NCI-H2029 treated with DMSO at 0.1 percent for 48 hours (cell line): ENCODE measurements at regions not wholly inside any gene's neighbourhood (a gene's known extent, or its start where the extent isn't known, plus 50 kb on each side); places are given as distances from the start of the nearest gene placed in this dataset.

Source experiments
- DNase-seq: peaks from one replicate; lab custom pipeline; 2025; lab: John Stamatoyannopoulos, UW

DNA sequence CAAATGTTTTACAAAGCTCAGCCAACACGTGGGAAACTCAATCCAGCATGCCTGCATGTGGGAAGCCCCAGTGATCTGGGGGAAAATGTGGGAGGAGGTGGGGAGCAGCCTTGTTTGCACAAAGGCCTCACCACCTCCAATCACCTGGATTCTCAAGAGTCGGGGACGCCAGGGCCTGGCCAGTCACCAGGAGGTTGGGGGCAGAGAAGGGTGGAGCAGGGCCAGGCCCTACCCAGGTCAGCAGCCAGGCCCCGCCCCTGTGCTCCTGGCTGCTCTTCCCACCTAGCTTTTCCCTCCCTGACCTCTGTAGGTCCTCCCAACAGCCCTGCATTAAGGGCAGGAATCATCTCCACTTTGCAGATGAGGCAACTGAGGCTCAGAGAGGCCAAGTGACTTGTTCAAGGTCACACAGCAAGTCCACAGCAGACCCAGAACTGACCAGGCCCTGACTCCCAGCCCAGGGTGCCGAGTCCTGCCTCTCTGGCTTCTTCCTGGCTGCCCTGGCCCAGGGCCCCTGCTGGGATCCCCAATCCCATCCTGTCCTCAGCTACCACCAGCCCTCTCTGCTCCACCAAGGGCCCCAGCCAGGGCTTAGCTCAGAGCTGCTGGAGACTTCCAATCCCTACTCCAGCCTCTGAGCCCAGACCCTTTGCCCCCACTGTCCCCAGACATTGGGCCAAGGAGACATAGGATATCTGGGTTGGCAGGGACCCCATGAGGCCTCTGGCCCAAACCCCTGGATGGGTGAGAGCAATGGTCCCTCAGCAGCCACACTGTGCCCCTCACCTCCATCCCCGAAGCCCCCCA is 508.6 kb downstream of the PTPRU start:
- DNase-seq, result no peak

GRCh38 chr1:29743931-29744330 is 507.6 kb downstream of the PTPRU start:
- DNase-seq, result no peak

DNA sequence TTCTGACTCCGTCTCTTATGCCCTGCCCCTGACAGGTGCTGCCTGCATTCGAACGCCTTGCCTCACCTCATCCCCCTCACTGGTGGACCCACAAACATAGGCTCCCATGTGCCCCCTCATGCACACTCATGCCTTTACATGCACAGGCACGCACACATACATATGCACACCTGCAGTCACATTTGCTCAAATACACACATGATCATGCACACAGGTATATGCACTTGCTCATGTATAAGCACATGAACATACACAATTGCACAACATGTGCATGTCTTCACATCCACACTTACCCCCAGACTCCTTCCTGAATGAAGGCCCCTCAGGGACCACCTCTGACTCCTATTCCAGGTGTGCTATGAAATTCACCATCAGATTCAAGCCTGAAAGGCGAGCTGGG is 506.9 kb downstream of the PTPRU start:
- no peak for DNase-seq

- DNase-seq, result no peak
Observed at GRCh38 chr1:29739176-29739575, 502.9 kb downstream of the PTPRU start.

GRCh38 chr1:29736582-29737188 is 500.4 kb downstream of the PTPRU start:
- no peak for DNase-seq

- no peak for DNase-seq
Observed at GRCh38 chr1:29732453-29732852, 496.1 kb downstream of the PTPRU start.

GRCh38 chr1:29730623-29731022 is 494.3 kb downstream of the PTPRU start:
- no peak for DNase-seq

GRCh38 chr1:29729281-29729680 is 493.0 kb downstream of the PTPRU start:
- DNase-seq, result no peak

GRCh38 chr1:29728703-29729102 is 492.4 kb downstream of the PTPRU start:
- no peak for DNase-seq

GRCh38 chr1:29725262-29725661 is 488.9 kb downstream of the PTPRU start:
- no peak for DNase-seq

GRCh38 chr1:29722598-29722997 is 486.3 kb downstream of the PTPRU start:
- DNase-seq, result no peak

GRCh38 chr1:29719253-29719652 is 482.9 kb downstream of the PTPRU start:
- DNase-seq, result no peak

DNA sequence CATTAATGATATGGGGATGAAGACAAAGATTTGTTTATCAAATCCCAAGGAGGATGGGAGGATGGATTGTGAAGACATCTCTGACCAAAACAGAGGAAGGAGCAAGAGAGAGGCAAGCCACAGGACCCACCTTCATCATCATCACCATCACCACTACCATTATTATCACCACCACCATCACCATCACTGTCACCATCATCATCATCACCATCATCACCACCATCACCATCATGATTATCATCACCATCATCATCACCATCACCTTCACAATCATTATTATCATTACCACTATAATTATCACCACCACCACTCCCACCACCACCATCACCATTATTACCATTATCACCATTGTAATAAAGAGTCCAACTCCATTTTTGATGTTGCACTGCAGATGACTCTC is 482.5 kb downstream of the PTPRU start:
- DNase-seq, result no peak

- DNase-seq, result no peak
Observed at GRCh38 chr1:29716306-29716705, 480.0 kb downstream of the PTPRU start.

DNA sequence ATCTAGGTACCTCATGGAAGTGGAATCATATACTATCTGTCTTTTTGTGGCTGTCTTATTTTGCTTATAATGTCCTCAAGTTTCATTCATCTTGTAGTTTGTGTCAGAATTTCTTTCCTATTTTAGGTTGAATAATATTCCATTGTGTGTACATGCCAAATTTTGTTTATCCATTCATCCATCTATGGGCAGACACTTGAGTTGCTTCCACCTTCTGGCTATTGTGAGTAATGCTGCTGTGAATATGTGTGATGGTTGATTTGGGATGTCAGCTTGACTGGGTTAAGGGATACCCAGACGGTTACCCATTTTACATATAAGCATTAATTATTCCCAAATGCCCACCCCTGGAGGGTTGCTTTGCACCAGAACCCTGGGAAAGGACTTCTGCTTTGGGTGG is 477.5 kb downstream of the PTPRU start:
- DNase-seq, result no peak

DNA sequence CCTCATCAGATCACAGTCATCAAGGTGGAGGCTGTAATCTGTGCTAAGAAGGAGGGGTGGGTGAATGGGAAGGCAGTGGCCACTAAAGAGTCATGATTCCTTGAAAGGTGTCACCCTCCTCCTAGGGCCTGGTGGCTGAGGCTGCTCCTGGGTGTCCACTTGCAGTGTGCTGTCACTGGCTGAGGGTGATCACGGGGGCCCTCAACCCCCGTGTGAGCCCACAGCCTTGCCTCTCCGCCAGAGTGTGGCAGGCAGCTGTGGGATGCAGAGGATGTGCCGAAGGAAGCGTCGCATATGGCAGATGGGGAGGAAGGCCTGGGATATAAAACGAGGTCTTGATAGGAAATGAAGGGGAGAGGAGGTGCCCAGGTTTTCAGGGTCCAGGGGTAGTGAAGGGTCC is 476.5 kb downstream of the PTPRU start:
- DNase-seq, result no peak

GRCh38 chr1:29712284-29712651 is 475.9 kb downstream of the PTPRU start:
- no peak for DNase-seq

DNA sequence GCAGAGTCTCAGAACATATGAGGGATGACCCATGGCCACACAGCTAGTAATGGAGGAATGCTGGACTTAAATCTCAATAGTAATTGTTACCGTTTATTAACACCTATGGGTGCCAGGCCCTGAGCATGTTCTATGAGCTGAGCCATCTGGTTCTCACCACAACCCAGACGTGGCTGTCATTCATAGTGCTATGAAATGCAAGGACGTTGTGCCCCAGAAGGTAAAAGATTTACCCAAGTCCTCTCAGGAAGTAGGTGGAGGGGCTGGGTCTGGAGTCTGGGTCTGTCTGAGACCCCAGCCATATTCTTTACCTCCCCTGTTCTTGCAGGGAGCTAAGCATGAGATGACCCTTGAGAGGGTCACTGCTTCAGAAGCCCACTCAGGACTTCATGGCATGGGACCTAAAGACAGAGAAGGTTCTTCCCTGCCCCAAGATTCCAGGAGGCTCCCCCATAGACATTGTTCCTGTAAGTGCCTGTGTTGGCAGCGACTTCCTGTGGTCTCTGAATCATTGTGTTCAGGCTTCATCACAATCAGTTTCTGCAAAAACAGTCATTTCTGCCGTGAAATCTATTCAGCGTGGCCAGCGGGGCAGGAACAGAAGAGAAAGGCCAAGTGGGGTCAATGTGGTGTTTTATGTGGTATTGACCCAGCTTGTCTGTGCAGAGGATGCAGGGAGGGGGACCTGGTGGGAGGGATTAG is 475.4 kb downstream of the PTPRU start:
- no peak for DNase-seq

- DNase-seq, result peak; percentile 44
Observed at GRCh38 chr1:29709704-29710280, 473.5 kb downstream of the PTPRU start.

DNA sequence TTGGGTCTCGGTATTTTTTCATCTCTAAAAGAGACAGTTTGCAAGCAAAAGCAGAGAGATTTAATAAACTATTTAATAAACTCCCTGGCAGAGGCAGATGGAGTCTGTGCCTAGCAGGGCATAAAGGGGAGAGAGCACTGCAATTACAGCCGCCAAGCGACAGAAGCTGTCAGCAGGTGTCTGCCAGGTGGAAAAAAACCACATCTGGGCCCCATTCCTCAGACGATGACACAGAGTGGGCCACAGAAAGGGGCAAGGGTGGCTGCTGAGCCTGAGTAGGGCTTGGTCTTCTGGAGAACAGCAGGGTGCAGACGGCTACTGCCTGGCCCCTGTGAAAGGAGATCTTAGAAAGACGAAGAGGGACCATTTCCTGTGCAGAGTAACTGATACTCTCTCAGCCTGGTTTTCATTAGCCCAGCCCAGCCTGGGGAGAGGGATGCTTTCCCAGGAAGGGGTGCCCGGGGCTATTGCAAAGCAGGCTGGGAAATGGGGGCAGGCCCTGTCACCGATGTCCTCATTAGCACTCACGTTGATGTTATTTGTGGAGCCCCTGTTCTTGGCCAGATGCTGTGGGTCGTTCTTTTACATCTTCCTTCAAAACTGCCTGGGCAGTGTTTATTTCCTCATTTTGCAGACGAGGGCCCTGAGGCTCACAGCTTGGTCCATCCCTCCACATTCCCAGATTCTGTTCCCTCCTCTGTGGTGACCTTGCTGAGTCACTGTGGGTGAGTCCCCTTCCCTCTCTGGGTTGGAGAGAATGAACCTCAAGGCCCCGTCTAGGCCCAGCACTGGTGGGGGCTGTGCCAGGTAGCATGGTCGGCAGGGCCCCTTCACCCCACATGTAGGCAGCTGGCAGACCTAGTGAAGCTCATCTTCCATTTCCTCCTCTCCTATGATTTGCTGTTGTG is 472.7 kb downstream of the PTPRU start:
- DNase-seq, result no peak

DNA sequence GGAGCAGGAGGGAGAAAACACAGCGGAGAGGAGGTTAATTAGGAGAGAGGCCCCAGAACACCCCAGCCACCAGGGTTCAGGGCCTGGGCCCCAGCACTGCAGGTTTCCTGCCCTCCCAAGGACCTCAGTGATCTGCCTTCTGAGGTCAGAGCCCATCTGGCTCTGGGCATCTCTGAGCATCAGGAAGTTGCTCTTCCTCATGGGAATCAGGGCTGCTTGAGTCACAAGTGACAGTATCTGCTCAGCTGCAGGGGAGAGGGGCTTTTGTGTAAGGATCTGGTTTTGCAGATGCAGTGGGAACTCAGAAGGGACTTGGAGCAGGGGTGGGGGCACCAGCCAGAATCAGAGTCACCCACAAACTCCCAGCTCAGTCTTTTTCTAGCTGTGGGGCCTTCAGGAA is 472.1 kb downstream of the PTPRU start:
- DNase-seq, result no peak

DNA sequence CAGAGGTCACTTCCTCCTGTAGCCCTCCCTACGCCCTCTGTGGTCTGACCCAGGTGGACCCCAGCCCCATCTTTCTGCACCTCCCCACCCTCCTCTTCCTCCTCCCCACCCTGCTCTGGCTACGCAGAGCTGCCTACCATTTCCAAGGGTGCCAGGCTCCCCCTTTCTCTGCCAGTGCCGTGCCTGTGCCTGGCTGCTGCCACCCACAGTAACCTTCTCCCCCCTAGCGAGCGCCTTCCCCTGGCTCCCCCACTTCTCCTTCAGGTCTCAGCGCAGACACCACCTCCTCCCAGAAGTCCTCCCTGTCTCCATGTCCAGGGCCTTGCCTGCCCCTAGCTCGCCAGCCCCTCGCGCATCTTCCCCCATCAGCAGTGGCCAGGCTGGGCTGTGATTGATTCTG is 471.5 kb downstream of the PTPRU start:
- no peak for DNase-seq
